ENCODE measurements at regions not wholly inside any gene's neighbourhood (a gene's known extent, or its start where the extent isn't known, plus 50 kb on each side); places are given as distances from the start of the nearest gene placed in this dataset.
"Not testable (repeated sequence)": the region's sequence is repeated elsewhere in the genome, so short reads cannot be mapped to it uniquely, and the experiment has no call there.

- DNase-seq: no peak
Measured at GRCh38 chr4:177957596-177958360, 515.5 kb upstream of the AGA start.

GRCh38 chr4:177960566-177960965 is 518.3 kb upstream of the AGA start:
- no peak for DNase-seq

- DNase-seq: no peak
Measured at GRCh38 chr4:177961761-177962380, 519.6 kb upstream of the AGA start.

- no peak for DNase-seq
Measured at GRCh38 chr4:177964061-177964460, 521.8 kb upstream of the AGA start.

GRCh38 chr4:177964693-177965168 is 522.5 kb upstream of the AGA start:
- DNase-seq: no peak

- no peak for DNase-seq
Measured at GRCh38 chr4:177967328-177967727, 525.1 kb upstream of the AGA start.

GRCh38 chr4:177968817-177969442 is 526.7 kb upstream of the AGA start:
- no peak for DNase-seq

- DNase-seq: no peak
Measured at GRCh38 chr4:177974461-177974860, 532.2 kb upstream of the AGA start.

- DNase-seq: no peak
Measured at GRCh38 chr4:177975315-177975987, 533.2 kb upstream of the AGA start.

GRCh38 chr4:177986236-177986635 is 544.0 kb upstream of the AGA start:
- DNase-seq: no peak

- no peak for DNase-seq
Measured at GRCh38 chr4:177987896-177988295, 545.7 kb upstream of the AGA start.

- DNase-seq: no peak
Measured at GRCh38 chr4:177989503-177990201, 547.4 kb upstream of the AGA start.

GRCh38 chr4:178003098-178003657 is 560.9 kb upstream of the AGA start:
- no peak for DNase-seq

GRCh38 chr4:178010596-178010995 is 568.4 kb upstream of the AGA start:
- DNase-seq: no peak

GRCh38 chr4:178015046-178015445 is 572.8 kb upstream of the AGA start:
- not testable (repeated sequence) for DNase-seq

GRCh38 chr4:178026999-178027398 is 584.8 kb upstream of the AGA start:
- DNase-seq: no peak

GRCh38 chr4:178027796-178028195 is 585.6 kb upstream of the AGA start:
- DNase-seq: no peak

- DNase-seq: no peak
Measured at GRCh38 chr4:178028481-178028880, 586.2 kb upstream of the AGA start.

- no peak for DNase-seq
Measured at GRCh38 chr4:178037459-178038214, 595.4 kb upstream of the AGA start.

GRCh38 chr4:178056996-178057395 is 614.8 kb upstream of the AGA start:
- DNase-seq: no peak

GRCh38 chr4:178063568-178063967 is 621.3 kb upstream of the AGA start:
- DNase-seq: no peak
